WTC11 (cell line): ENCODE measurements at regions not wholly inside any gene's neighbourhood (a gene's known extent, or its start where the extent isn't known, plus 50 kb on each side); places are given as distances from the start of the nearest gene placed in this dataset.

Experiments used
- CTCF ChIP-seq: fragments of 200-600 bp; IDR thresholded peaks from 2 replicates; pipeline ENCODE4 v1.8.0; 2022; ENCODE audit warnings: antibody characterized with exemption
- ESRRA ChIP-seq: sonication (generic); formaldehyde crosslinking; IDR thresholded peaks from 2 replicates; pipeline ENCODE4 v1.8.1; 2022; ENCODE audit warnings: mild to moderate bottlenecking, missing genetic modification reagents, borderline replicate concordance
- GRHL2 ChIP-seq: fragments of 250-450 bp; sonication (Bioruptor Pico); IDR thresholded peaks from 2 replicates; pipeline ENCODE4 v1.8.0; 2022; ENCODE audit warnings: mild to moderate bottlenecking, moderate library complexity; ENCODE audit not compliant: insufficient replicate concordance, severe bottlenecking
- JUN ChIP-seq: sonication (generic); formaldehyde crosslinking; IDR thresholded peaks from 2 replicates; pipeline ENCODE4 v1.8.0; 2023; ENCODE audit warnings: mild to moderate bottlenecking, missing genetic modification reagents
- SP1 ChIP-seq: sonication (generic); formaldehyde crosslinking; conservative IDR thresholded peaks from 2 replicates; pipeline ENCODE4 v1.8.1; 2022; ENCODE audit warnings: missing genetic modification reagents
- TP53 ChIP-seq: sonication (generic); formaldehyde crosslinking; IDR thresholded peaks from 2 replicates; pipeline ENCODE4 v1.8.1; 2023; ENCODE audit warnings: mild to moderate bottlenecking, missing genetic modification reagents

- TF ChIP-seq CTCF (no peak), GRHL2 (CRISPR knock-in tag) (no peak), JUN (CRISPR knock-in tag) (no peak), TP53 (no peak), ESRRA (CRISPR knock-in tag) (no peak), SP1 (no peak)
These were observed 79.9 kb upstream of the RNF32 start for GRCh38 chr7:156560696-156561095.
